ENCODE measurements at regions not wholly inside any gene's neighbourhood (a gene's known extent, or its start where the extent isn't known, plus 50 kb on each side); places are given as distances from the start of the nearest gene placed in this dataset.
"Not testable (repeated sequence)": the region's sequence is repeated elsewhere in the genome, so short reads cannot be mapped to it uniquely, and the experiment has no call there.

DNA sequence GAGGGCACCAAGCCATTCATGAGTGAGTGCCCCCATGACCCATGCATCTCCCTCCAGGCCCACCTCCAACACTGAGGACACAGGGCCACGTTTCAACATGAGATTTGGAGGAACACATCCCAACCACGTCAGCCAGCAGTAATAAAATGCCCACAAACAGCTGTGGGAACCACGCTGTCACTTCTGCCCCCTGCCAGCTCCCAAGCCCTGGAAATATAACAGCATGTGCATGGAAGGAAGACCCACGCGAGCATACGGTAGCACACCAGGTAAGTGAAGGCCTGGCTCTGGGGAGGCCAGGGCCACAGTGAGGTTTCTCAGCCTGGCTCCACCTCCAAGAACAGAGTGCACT, 168.9 kb upstream of the PFKP start:
- no peak for DNase-seq (ENCODE audit: extremely low read depth, low read depth)
- TF ChIP-seq, protein P1, sequence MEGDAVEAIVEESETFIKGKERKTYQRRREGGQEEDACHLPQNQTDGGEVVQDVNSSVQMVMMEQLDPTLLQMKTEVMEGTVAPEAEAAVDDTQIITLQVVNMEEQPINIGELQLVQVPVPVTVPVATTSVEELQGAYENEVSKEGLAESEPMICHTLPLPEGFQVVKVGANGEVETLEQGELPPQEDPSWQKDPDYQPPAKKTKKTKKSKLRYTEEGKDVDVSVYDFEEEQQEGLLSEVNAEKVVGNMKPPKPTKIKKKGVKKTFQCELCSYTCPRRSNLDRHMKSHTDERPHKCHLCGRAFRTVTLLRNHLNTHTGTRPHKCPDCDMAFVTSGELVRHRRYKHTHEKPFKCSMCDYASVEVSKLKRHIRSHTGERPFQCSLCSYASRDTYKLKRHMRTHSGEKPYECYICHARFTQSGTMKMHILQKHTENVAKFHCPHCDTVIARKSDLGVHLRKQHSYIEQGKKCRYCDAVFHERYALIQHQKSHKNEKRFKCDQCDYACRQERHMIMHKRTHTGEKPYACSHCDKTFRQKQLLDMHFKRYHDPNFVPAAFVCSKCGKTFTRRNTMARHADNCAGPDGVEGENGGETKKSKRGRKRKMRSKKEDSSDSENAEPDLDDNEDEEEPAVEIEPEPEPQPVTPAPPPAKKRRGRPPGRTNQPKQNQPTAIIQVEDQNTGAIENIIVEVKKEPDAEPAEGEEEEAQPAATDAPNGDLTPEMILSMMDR (IDR thresholded peaks at IDR 0.05; ENCODE audit: low read depth, low read length) = no peak

GRCh38 chr10:2897619-2898508, 169.5 kb upstream of the PFKP start:
- DNase-seq (ENCODE audit: extremely low read depth, low read depth) = no peak
- TF ChIP-seq, protein P1 (IDR thresholded peaks at IDR 0.05; ENCODE audit: low read depth, low read length) = no peak

DNA sequence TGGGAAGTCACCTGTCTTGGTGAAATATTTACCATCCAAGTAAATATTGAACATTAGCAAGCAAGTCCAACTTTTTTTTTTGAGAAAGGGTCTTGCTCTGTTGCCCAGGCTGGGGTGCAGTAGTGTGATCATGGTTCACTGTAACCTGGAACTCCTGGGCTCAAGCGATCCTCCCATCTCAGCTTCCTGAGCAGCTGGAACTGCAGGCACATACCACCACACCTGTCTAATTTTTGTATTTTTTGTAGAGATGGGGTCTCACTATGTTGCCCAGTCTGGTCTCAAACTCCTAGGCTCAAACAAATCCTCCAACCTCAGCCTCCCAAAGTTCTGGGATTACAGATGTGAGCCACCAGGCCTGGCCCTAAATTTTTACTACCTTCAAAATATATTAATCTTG, 171.0 kb upstream of the PFKP start:
- not testable (repeated sequence) for DNase-seq (ENCODE audit: extremely low read depth, low read depth)

GRCh38 chr10:2895594-2896196, 171.7 kb upstream of the PFKP start:
- TF ChIP-seq, protein P1 (IDR thresholded peaks at IDR 0.05; ENCODE audit: low read depth, low read length) = no peak
- no peak for DNase-seq (ENCODE audit: extremely low read depth, low read depth)

- TF ChIP-seq, protein P1 (IDR thresholded peaks at IDR 0.05; ENCODE audit: low read depth, low read length) = no peak
- no peak for DNase-seq (ENCODE audit: extremely low read depth, low read depth)
Observed at GRCh38 chr10:2893991-2894390, 173.4 kb upstream of the PFKP start.

GRCh38 chr10:2893158-2893845, 174.0 kb upstream of the PFKP start:
- DNase-seq (ENCODE audit: extremely low read depth, low read depth) = no peak
- TF ChIP-seq, protein P1 (IDR thresholded peaks at IDR 0.05; ENCODE audit: low read depth, low read length) = no peak

GRCh38 chr10:2891770-2892124, 175.6 kb upstream of the PFKP start:
- no peak for DNase-seq (ENCODE audit: extremely low read depth, low read depth)
- TF ChIP-seq, protein P1 (IDR thresholded peaks at IDR 0.05; ENCODE audit: low read depth, low read length) = no peak
